ENCODE measurements at regions not wholly inside any gene's neighbourhood (a gene's known extent, or its start where the extent isn't known, plus 50 kb on each side); places are given as distances from the start of the nearest gene placed in this dataset.
"Not testable (repeated sequence)": the region's sequence is repeated elsewhere in the genome, so short reads cannot be mapped to it uniquely, and the experiment has no call there.

- DNase-seq: no peak
Observed at GRCh38 chrX:437661-438390, 51.1 kb upstream of the PPP2R3B start.

GRCh38 chrX:439241-439640 is 52.5 kb upstream of the PPP2R3B start:
- no peak for DNase-seq

- no peak for DNase-seq
Observed at GRCh38 chrX:439719-440118, 53.0 kb upstream of the PPP2R3B start.

GRCh38 chrX:440636-441035 is 53.9 kb upstream of the PPP2R3B start:
- DNase-seq: no peak

GRCh38 chrX:443536-444210 is 57.0 kb upstream of the PPP2R3B start:
- DNase-seq: no peak

GRCh38 chrX:444305-444704 is 57.6 kb upstream of the PPP2R3B start:
- DNase-seq: no peak

- no peak for DNase-seq
Observed at GRCh38 chrX:445727-446126, 59.0 kb upstream of the PPP2R3B start.

- DNase-seq: no peak
Observed at GRCh38 chrX:446245-446644, 59.5 kb upstream of the PPP2R3B start.

- no peak for DNase-seq
Observed at GRCh38 chrX:447052-447451, 60.3 kb upstream of the PPP2R3B start.

GRCh38 chrX:451750-452149 is 65.0 kb upstream of the PPP2R3B start:
- DNase-seq: not testable (repeated sequence)

GRCh38 chrX:452598-452997 is 65.9 kb upstream of the PPP2R3B start:
- DNase-seq: no peak

- not testable (repeated sequence) for DNase-seq
Observed at GRCh38 chrX:454514-454913, 67.8 kb upstream of the PPP2R3B start.

- no peak for DNase-seq
Observed at GRCh38 chrX:455199-455598, 68.5 kb upstream of the PPP2R3B start.

GRCh38 chrX:455673-456072 is 69.0 kb upstream of the PPP2R3B start:
- DNase-seq: no peak

GRCh38 chrX:456146-456545 is 69.4 kb upstream of the PPP2R3B start:
- no peak for DNase-seq

GRCh38 chrX:456551-457291 is 70.0 kb upstream of the PPP2R3B start:
- no peak for DNase-seq

GRCh38 chrX:457292-457679 is 70.6 kb upstream of the PPP2R3B start:
- DNase-seq: no peak

- DNase-seq: no peak
Observed at GRCh38 chrX:458631-459061, 71.9 kb upstream of the PPP2R3B start.

- DNase-seq: no peak
Observed at GRCh38 chrX:459611-460010, 72.9 kb upstream of the PPP2R3B start.

GRCh38 chrX:460116-460515 is 73.4 kb upstream of the PPP2R3B start:
- no peak for DNase-seq

GRCh38 chrX:460823-461640 is 74.3 kb upstream of the PPP2R3B start:
- no peak for DNase-seq

- no peak for DNase-seq
Observed at GRCh38 chrX:462853-463252, 76.1 kb upstream of the PPP2R3B start.
